HG02938 (cell line): ENCODE measurements at regions not wholly inside any gene's neighbourhood (a gene's known extent, or its start where the extent isn't known, plus 50 kb on each side); places are given as distances from the start of the nearest gene placed in this dataset.

Source experiments
- ATAC-seq: cut with Tn5 transposase; IDR thresholded peaks from one replicate; pipeline ENCODE4 v1.9.1; 2021; ENCODE audit warnings: mild to moderate bottlenecking, moderate library complexity; ENCODE audit not compliant: unreplicated experiment

DNA sequence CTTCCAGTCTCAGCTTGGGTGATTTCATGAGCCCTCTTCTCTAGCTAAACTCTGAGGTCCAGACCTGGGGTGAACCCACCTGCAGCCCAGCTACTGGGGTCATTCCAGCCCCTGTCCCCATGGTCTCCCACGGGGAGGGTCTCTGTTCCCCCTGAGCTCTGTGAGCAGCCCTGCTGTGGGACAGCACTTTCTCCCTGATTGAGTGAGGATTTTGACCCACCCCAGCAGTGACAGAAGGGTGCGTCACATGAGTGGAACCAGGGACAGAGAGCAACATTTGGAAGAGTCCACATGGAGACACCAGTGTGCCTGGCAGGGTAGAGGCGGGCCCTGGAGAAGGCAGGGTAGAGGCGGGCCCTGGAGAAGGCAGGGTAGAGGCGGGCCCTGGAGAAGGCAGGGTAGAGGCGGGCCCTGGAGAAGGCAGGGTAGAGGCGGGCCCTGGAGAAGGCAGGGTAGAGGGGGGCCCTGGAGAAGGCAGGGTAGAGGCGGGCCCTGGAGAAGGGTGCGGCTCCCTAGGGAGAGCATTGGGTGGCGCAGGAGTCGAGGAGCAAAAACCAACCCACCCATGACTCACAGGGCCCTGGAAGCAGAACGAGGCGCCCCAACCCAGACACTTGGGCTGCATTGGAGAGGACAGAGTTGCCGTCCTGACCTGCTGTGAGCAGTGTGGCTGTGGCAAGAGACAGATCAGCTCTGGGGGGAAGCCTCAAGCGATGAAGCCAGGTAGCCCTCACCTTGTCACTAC, 227.7 kb upstream of the B3GAT1 start:
- ATAC-seq = no peak

GRCh38 chr11:134638796-134639430, 226.9 kb upstream of the B3GAT1 start:
- ATAC-seq = no peak

DNA sequence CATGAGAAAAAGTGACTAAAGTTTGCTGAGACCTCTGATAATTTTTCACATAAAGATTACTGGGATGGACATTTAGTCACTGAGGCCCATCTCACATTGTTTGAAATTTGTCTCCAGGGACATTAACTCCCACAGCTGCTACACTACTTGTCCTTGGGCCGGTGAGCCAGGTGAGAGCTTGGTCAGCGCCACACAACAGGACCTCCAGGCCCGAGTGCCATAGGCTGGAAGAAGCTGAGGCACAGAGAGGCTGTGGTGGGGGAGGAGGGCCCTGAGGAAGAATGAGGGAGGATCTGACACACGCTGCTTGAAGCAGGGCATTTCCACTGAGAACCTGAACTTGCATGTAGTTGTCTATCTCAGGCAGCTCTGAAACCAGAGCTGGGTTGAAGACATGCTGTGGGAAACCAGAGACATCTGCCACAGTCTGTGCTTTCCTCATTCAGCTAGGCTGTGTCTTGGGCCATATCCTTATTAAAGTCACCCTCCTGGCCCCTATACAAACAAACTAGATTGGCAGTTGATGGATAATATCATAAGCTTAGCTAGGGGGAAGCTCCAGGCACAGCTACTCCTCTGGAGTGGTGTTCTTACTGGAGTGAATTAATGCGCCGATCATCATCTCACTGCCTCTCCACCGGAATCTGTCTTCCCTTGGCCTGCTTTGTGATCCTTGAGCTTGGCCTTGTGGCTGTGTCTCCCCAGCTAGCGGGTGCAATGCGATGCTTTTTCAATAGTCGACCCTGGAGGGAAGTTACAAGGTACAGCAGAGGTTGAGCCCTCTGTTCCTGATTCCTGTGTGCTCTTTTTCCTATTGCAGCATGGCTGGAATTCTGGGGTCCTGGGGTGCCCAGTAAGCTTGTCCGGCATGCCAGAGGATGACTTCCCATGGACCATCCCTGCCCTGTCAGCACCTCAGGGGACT, 225.3 kb upstream of the B3GAT1 start:
- ATAC-seq = no peak

DNA sequence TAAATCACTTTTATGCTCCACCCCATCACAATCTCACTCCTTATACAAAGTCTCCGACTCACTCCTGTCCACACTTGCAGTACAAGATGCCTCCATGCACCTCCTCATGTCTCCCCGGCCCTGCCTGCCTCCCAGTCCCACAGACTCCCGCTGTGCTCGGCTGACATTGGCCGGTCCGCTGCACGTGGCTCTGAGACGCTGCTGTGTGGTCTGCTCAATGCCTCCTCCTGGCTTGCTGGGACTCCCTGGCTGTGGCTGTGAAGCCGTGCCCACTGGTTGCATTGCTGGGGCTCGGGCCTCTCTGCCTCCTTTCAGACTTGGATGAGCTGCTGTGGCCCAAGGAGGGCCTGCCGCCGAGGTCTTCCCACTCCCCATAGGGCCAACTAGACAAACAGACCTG, 224.0 kb upstream of the B3GAT1 start:
- ATAC-seq = no peak

DNA sequence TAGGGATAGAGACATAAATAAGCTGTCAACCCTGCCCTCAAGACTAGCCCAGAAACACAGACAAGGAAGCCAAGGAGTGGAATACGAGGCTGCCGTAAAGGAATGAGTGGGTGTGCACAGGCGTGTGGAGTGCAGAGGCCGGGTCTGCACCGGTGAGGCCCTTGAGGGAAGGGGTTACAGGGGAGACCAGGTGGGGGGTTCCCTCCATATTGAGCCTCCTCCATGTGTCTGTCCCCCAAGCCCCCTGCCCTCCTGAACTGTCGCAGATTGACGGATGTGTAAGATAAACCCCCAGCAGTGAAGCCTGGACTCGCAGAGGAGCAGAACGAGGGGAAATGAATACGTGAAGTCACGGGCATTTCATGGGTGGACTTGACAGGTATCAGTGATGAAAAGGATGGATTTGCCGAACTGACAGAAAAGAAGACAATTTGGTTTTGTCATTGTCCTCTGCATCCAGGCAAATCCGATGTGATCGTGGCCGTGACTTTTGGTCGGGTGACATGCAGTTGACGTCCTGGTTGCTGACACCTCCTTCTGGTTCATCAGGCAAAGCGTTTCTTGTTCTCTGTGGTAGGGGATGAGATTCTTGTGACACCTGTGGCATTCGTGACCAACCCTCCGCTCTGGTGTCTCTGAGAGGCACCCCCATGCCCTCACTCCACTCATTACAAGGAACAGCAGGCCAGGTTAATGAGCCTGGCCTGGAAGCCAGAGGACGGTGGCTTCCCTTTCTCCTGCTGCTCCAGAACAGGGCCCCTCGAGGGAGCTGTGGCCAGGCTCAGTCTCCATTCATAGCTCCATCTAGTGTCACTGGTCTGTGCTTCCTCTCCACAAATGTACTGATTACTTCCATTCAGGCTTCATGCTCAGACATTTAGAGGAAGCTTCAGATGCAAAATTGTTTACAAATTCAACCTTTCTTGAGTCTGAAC, 223.1 kb upstream of the B3GAT1 start:
- ATAC-seq = no peak

- no peak for ATAC-seq
Observed at GRCh38 chr11:134633276-134633675, 221.2 kb upstream of the B3GAT1 start.

DNA sequence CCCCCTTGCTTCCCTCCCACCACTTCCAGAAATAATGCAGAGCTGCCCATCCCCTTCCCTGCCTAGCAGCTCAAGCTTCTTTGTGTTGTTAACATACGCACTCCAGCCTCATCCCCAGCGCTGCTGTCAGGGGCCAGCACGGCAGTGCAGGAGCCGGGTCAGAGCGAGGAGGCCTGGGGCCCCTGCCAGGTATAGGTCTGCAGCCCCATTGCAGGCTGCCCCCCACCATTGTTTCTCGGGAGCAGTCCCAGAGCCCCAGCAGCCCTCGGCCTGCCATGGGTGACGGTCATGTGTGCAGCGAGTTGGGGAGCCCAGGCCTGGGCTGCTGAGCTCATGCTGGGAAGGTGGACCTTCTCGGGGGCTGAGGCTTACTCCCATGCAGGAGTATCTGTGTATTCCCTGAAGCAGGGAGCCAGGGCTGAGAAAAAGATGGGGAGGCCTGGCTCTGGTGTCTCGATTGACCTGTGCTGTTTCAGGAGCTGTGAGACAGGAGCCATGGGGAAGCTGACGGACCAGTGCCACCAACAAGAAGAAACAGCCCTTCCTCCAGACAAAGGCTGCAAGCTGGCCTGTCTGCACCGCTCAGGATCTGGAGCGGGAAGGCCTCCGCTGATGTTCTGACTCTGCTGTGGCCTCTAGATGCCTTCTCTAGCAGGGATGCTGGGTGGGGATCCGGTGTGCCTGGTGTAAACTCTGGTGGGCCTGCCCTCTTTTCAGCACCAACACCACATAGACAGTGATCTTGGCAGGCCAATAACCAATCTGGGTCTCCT, 220.5 kb upstream of the B3GAT1 start:
- ATAC-seq = no peak

- ATAC-seq = no peak
Observed at GRCh38 chr11:134630861-134631260, 218.8 kb upstream of the B3GAT1 start.

DNA sequence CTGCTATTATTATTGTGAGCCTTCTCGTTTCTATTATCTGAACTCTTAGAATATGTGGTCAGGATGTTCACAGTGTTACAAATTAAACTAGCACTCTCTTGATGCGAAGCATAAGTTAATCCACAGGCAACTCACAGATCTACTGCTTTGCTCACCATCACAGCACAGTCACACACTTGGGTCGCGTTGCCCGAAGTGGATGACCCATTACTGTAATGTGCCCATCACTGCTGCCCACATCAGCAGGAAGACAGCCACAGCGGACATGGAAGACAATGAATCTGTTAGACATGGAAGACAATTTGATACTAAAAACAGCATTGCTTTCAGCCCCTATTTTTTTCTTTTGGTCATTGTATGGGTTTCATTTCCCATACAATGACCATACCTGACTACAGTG, 216.4 kb upstream of the B3GAT1 start:
- ATAC-seq = no peak

DNA sequence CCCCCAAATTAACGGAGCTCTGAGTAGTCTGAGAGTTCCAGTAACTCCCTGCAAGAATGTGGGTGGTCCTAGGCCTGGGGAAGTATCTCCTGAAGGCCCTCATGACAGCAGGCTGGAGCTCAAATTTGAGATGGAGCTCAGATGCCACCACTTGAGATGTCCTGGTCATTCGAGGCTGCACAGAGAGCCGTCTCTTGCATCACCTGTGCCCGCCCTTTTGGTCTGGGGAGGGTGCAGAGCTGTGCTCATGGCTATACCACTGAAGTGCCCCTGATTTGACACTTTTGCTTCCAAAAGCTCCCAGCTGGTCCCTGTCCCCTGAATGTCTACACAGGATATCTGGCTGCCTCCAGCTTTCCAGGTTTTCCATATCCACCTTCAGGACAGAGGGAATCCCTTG, 214.0 kb upstream of the B3GAT1 start:
- ATAC-seq = no peak

- no peak for ATAC-seq
Observed at GRCh38 chr11:134625631-134626030, 213.6 kb upstream of the B3GAT1 start.

DNA sequence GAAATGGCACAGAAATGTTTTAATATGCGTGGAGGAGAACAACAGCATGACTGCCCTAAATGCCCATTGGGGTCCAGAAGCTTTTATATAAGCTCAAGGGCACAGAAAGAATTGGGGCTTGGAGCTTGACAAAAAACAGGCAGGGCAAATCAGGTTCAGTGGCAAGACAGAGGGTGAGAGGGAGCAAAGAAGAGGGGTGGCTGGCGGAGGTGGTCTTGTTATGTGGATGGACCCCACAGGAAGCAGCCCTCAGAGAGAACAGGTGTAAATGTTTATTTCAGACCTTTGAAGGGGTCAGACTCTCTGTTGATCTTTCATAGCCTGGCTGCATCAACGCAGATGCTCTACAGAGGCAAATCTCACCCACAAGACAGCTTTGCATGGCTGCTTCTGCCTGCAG, 213.1 kb upstream of the B3GAT1 start:
- ATAC-seq = no peak

DNA sequence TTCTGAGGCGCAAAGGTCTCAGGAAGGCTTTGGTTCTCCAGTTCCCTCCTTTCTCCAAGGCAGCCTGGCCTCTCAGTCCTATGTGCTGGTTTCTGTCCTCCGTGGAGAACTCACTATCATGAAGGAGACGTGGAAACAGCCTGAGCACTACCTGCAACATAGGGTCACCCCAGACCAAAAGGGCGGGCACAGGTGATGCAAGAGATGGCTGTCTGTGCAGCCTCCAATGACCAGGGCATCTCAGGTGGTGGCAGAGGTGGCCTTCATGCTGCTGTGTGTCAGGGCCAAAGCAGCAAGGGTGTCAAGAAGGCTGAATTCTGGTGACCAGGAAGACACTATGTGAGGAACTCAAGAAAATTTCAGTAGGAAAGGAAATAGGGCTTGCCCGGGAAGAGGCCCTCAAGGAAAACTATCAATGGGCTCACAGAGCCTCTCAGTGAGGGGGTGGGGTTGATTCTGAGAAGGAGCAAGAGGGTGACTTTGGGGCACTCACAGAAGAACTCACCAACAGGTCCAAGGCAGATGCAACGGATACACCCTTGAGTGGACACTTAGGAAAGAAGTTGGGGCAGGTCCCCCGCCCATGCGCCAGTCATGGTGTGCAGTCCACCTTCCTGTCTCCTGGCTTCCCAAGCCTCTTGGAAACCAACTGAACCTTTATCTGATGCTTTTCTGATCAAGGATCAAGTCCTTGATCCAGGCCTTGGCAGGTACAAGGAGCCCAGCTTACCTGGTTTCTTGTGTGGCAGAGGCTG, 212.3 kb upstream of the B3GAT1 start:
- no peak for ATAC-seq

DNA sequence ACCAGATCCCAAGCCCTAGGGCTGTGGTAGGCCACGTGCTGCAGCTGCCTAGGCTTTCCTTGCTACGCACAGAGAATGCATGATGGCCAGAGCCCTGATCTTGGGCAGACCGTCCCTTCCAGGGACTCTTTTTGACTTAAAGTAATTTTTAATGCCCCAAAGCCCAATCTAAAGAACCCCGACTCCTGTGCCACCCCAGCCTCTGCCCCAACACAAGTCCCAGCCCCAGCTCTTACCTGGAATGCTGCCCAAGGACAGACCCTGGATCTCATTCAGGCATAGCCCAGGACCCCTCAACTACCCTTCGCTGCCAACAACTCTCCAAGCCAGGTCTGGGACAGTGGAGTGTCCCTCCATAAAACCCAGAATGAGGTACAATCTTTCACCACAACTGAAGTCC, 211.7 kb upstream of the B3GAT1 start:
- ATAC-seq = no peak

DNA sequence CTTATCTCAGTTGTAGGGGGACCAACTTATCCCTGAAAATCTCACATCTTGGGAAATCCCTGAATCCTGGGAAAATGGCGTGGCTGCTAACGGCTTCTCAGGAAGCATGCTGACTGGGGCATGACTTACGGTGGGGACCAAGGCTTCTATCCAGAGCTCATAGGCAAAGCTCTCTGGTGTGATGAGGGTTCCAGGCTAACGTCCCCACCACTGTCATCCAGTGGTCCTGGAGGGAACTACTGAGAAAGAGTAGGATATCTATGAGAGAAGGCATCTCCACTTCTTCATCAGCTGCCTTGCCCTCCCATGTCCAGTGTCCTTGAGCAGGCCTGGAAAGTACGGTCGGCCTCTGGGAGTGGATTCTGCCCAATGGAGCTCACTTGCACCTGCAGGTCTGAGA, 210.4 kb upstream of the B3GAT1 start:
- no peak for ATAC-seq

DNA sequence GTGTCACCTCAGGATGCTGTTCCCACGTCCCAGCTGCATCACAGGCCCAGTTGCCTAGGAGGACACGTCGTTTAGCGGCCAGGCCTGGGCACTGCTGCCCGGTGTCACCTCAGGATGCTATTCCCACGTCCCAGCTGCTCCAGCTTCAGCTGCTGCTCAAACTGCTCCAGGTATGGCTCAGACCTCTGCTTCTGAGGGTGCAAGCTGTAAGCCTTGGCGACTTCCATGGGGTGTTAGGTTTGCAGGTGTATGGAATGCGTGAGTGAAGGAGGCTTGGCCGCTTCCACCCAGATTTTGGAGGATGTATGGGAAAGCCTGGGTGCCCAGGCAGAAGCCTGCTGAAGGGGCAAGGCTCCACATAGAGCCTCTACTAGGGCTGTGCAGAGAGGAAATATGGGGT, 205.3 kb upstream of the B3GAT1 start:
- ATAC-seq = no peak

DNA sequence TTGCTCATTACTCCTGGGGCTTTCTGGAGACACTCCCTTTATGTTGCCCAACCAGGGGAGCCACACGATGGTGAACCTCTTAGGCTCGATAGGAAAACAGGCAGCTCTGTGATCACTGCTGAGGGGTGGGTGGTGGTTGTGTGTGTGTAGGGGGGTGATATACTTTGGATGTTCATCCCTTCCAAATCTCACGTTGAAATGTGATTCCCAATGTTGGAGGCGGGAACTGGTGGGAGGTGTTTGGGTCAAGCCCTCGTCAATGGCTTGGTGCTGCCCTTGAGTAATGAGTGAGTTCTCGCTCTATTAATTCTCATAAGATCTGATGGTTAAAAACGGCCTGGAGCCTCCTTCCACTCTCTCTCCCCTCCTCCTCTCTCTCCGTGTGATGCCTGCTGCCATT, 204.0 kb upstream of the B3GAT1 start:
- ATAC-seq = no peak

GRCh38 chr11:134615041-134615615, 203.1 kb upstream of the B3GAT1 start:
- no peak for ATAC-seq

GRCh38 chr11:134614141-134614540, 202.1 kb upstream of the B3GAT1 start:
- ATAC-seq = no peak
